HEK293T (cell line): ENCODE measurements at regions not wholly inside any gene's neighbourhood (a gene's known extent, or its start where the extent isn't known, plus 50 kb on each side); places are given as distances from the start of the nearest gene placed in this dataset.

ENCODE experiments used
- ARNT ChIP-seq: fragments of 450-650 bp; IDR thresholded peaks from 2 replicates; pipeline ENCODE4 v1.6.1; 2017; ENCODE audit warnings: mild to moderate bottlenecking
- BHLHE40 ChIP-seq: fragments of 450-650 bp; IDR thresholded peaks from 2 replicates; pipeline ENCODE4 v1.6.1; 2016; ENCODE audit warnings: mild to moderate bottlenecking, moderate library complexity, borderline replicate concordance
- FOXA1 ChIP-seq: fragments of 450-650 bp; IDR thresholded peaks from 2 replicates; pipeline ENCODE4 v1.6.1; 2016; ENCODE audit warnings: mild to moderate bottlenecking
- FOXK2 ChIP-seq: fragments of 450-650 bp; IDR thresholded peaks from 2 replicates; pipeline ENCODE4 v1.6.1; 2016; ENCODE audit warnings: mild to moderate bottlenecking
- FOXM1 ChIP-seq: fragments of 450-650 bp; IDR thresholded peaks from 2 replicates; pipeline ENCODE4 v1.6.1; 2017; ENCODE audit warnings: mild to moderate bottlenecking, borderline replicate concordance
- HDGF ChIP-seq: fragments of 450-650 bp; IDR thresholded peaks from 2 replicates; pipeline ENCODE4 v1.6.1; 2017; ENCODE audit warnings: antibody characterized with exemption, borderline replicate concordance
- LEF1 ChIP-seq: fragments of 450-650 bp; IDR thresholded peaks from 2 replicates; pipeline ENCODE4 v1.6.1; 2017; ENCODE audit warnings: mild to moderate bottlenecking, borderline replicate concordance
- SP1 ChIP-seq: fragments of 450-650 bp; IDR thresholded peaks from 2 replicates; pipeline ENCODE4 v1.6.1; 2017
- SUZ12 ChIP-seq: fragments of 450-650 bp; IDR thresholded peaks from 2 replicates; pipeline ENCODE4 v1.6.1; 2016; ENCODE audit warnings: mild to moderate bottlenecking
- TARDBP ChIP-seq: fragments of 450-650 bp; IDR thresholded peaks from 2 replicates; pipeline ENCODE4 v1.6.1; 2016
- ZNF384 ChIP-seq: fragments of 450-650 bp; IDR thresholded peaks from 2 replicates; pipeline ENCODE4 v1.6.1; 2016

- TF ChIP-seq SP1 (no peak), BHLHE40 (no peak), HDGF (no peak), FOXM1 (no peak), ARNT (no peak), SUZ12 (no peak), TARDBP (no peak), ZNF384 (no peak), LEF1 (no peak), FOXA1 (no peak), FOXK2 (no peak)
Observed at GRCh38 chr10:56561336-56561735, 200.3 kb upstream of the ZWINT start.
